ENCODE measurements at regions not wholly inside any gene's neighbourhood (a gene's known extent, or its start where the extent isn't known, plus 50 kb on each side); places are given as distances from the start of the nearest gene placed in this dataset.

GRCh38 chr13:80866921-80867320 is 526.0 kb upstream of the SPRY2 start:
- no peaks in the 10 kb centered on the region for H4K20me1 ChIP-seq (replicated peaks; ENCODE audit: insufficient read depth)
- H3F3A ChIP-seq (replicated peaks; ENCODE audit: low read depth), result no peaks in the 10 kb centered on the region
- H3K27ac ChIP-seq (ENCODE audit: low read depth), result no peak overlapping the region
- H3K79me2 ChIP-seq (replicated peaks; ENCODE audit: insufficient read depth), result no peaks in the 10 kb centered on the region
- Mint-ChIP-seq H3K27ac (no peak overlapping the region), H3K27me3 (ENCODE audit: insufficient read depth, low read depth, poor library complexity) (no peaks in the 10 kb centered on the region), H3K9me3 (peaks cover 6% of the 10 kb centered on the region; the same call in 2 of the 3 replicates), H3K36me3 (ENCODE audit: low read depth) (0 out of 3 replicates have a peak, but pooled peaks cover 3% of the 10 kb centered on the region), H3K4me3 (no peak overlapping the region), H3K4me1 (peaks cover 7% of the 10 kb centered on the region)
- H2AFZ ChIP-seq, result no peak overlapping the region
- no peaks in the 10 kb centered on the region for H3K36me3 ChIP-seq (ENCODE audit: insufficient read depth)
- ATAC-seq (no peak), DNase-seq (ENCODE audit: low spot score) (no peak)
- TF ChIP-seq, protein P1, sequence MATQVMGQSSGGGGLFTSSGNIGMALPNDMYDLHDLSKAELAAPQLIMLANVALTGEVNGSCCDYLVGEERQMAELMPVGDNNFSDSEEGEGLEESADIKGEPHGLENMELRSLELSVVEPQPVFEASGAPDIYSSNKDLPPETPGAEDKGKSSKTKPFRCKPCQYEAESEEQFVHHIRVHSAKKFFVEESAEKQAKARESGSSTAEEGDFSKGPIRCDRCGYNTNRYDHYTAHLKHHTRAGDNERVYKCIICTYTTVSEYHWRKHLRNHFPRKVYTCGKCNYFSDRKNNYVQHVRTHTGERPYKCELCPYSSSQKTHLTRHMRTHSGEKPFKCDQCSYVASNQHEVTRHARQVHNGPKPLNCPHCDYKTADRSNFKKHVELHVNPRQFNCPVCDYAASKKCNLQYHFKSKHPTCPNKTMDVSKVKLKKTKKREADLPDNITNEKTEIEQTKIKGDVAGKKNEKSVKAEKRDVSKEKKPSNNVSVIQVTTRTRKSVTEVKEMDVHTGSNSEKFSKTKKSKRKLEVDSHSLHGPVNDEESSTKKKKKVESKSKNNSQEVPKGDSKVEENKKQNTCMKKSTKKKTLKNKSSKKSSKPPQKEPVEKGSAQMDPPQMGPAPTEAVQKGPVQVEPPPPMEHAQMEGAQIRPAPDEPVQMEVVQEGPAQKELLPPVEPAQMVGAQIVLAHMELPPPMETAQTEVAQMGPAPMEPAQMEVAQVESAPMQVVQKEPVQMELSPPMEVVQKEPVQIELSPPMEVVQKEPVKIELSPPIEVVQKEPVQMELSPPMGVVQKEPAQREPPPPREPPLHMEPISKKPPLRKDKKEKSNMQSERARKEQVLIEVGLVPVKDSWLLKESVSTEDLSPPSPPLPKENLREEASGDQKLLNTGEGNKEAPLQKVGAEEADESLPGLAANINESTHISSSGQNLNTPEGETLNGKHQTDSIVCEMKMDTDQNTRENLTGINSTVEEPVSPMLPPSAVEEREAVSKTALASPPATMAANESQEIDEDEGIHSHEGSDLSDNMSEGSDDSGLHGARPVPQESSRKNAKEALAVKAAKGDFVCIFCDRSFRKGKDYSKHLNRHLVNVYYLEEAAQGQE (IDR thresholded peaks at IDR 0.05; ENCODE audit: unreplicated experiment), result no peak
- TF ChIP-seq JUNB (IDR thresholded peaks at IDR 0.05; ENCODE audit: unreplicated experiment) (no peak), NANOG (IDR thresholded peaks at IDR 0.05; ENCODE audit: borderline replicate concordance) (no peak), POLR2AphosphoS5 (IDR thresholded peaks at IDR 0.05; ENCODE audit: low read depth) (no peak), ZNF462 (CRISPR knock-in tag; IDR thresholded peaks at IDR 0.05) (no peak), ZNF331 (CRISPR knock-in tag; IDR thresholded peaks at IDR 0.05; ENCODE audit: low read depth) (no peak), CREB1 (CRISPR knock-in tag; IDR thresholded peaks at IDR 0.05; ENCODE audit: low read depth) (no peak), EZH2phosphoT487 (IDR thresholded peaks at IDR 0.05; ENCODE audit: unreplicated experiment) (no peak), EZH2 (IDR thresholded peaks at IDR 0.05; ENCODE audit: low read depth, unreplicated experiment) (no peak), STAT1 (IDR thresholded peaks at IDR 0.05; ENCODE audit: unreplicated experiment) (no peak), ZNF114 (CRISPR knock-in tag; IDR thresholded peaks at IDR 0.05) (no peak), CTCF (conservative IDR thresholded peaks at IDR 0.05; ENCODE audit: low read depth in 2 of 2) (no peak)
- TF ChIP-seq, protein P2, sequence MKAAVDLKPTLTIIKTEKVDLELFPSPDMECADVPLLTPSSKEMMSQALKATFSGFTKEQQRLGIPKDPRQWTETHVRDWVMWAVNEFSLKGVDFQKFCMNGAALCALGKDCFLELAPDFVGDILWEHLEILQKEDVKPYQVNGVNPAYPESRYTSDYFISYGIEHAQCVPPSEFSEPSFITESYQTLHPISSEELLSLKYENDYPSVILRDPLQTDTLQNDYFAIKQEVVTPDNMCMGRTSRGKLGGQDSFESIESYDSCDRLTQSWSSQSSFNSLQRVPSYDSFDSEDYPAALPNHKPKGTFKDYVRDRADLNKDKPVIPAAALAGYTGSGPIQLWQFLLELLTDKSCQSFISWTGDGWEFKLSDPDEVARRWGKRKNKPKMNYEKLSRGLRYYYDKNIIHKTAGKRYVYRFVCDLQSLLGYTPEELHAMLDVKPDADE (IDR thresholded peaks at IDR 0.05), result no peak
- no peaks in the 10 kb centered on the region for H3K27me3 ChIP-seq (ENCODE audit: insufficient read depth)
- H3K4me3 ChIP-seq, result no peak overlapping the region
- H3K9me2 ChIP-seq (ENCODE audit: insufficient read depth), result no peaks in the 10 kb centered on the region
- H3K4me2 ChIP-seq, result no peak overlapping the region
- peaks cover 11% of the 10 kb centered on the region; the same call in 1 of the 2 replicates for H3K4me1 ChIP-seq (ENCODE audit: insufficient read depth)
